MM.1S (cell line): ENCODE measurements at regions not wholly inside any gene's neighbourhood (a gene's known extent, or its start where the extent isn't known, plus 50 kb on each side); places are given as distances from the start of the nearest gene placed in this dataset.
A peak's percentile ranks its signal among the peaks of the same experiment; 100 is the strongest.

ENCODE experiments used
- DNase-seq: peaks from one replicate; pipeline ENCODE4 v3.0.0-alpha.2; 2015
- H2AFZ ChIP-seq: fragments of 300-600 bp; sonication (generic); 2 replicates; pipeline ENCODE4 v1.6.0; 2016; ENCODE audit warnings: antibody characterized with exemption, low read length
- H3F3A ChIP-seq: fragments of 300-600 bp; sonication (generic); 2 replicates; pipeline ENCODE4 v1.6.1; 2016; ENCODE audit warnings: mild to moderate bottlenecking, antibody characterized with exemption, low read length, moderate library complexity, mixed read lengths; ENCODE audit not compliant: insufficient read depth
- H3K27ac ChIP-seq: fragments of 300-600 bp; sonication (generic); 2 replicates; pipeline ENCODE4 v1.5.1; 2016; ENCODE audit warnings: mild to moderate bottlenecking, low read length
- H3K27me3 ChIP-seq: fragments of 300-600 bp; sonication (generic); replicated peaks from 2 replicates; pipeline ENCODE4 v1.6.0; 2016; ENCODE audit warnings: low read length; ENCODE audit not compliant: insufficient read depth
- H3K36me3 ChIP-seq: fragments of 300-600 bp; sonication (generic); replicated peaks from 2 replicates; pipeline ENCODE4 v1.6.1; 2016; ENCODE audit warnings: mild to moderate bottlenecking, low read length, mixed read lengths; ENCODE audit not compliant: insufficient read depth
- H3K4me1 ChIP-seq: fragments of 300-600 bp; sonication (generic); 2 replicates; pipeline ENCODE4 v1.6.1; 2016; ENCODE audit warnings: low read length, mixed read lengths
- H3K4me2 ChIP-seq: fragments of 300-600 bp; sonication (generic); 2 replicates; pipeline ENCODE4 v1.6.0; 2016; ENCODE audit warnings: low read depth, low read length
- H3K4me3 ChIP-seq: fragments of 300-600 bp; sonication (generic); 2 replicates; pipeline ENCODE4 v1.5.1; 2016; ENCODE audit warnings: low read length, mixed read lengths
- H3K79me2 ChIP-seq: fragments of 300-600 bp; sonication (generic); 2 replicates; pipeline ENCODE4 v1.6.1; 2016; ENCODE audit warnings: mixed run types, low read length, mixed read lengths
- H3K9ac ChIP-seq: fragments of 300-600 bp; sonication (generic); 2 replicates; pipeline ENCODE4 v1.6.1; 2016; ENCODE audit warnings: low read length, mixed read lengths
- H3K9me2 ChIP-seq: fragments of 300-600 bp; sonication (generic); replicated peaks from 2 replicates; pipeline ENCODE4 v1.6.1; 2016; ENCODE audit warnings: mild to moderate bottlenecking, low read length, mixed read lengths; ENCODE audit not compliant: insufficient read depth
- H3K9me3 ChIP-seq: fragments of 300-600 bp; sonication (generic); replicated peaks from 2 replicates; pipeline ENCODE4 v1.6.1; 2016; ENCODE audit warnings: mild to moderate bottlenecking, low read length, mixed read lengths; ENCODE audit not compliant: insufficient read depth
- H4K20me1 ChIP-seq: fragments of 300-600 bp; sonication (generic); 2 replicates; pipeline ENCODE4 v1.6.1; 2016; ENCODE audit warnings: mild to moderate bottlenecking, low read length, moderate library complexity, mixed read lengths; ENCODE audit not compliant: insufficient read depth
- CTCF ChIP-seq: fragments of 300-600 bp; sonication (generic); IDR thresholded peaks from 2 replicates; pipeline ENCODE4 v1.5.1; 2016; ENCODE audit warnings: antibody characterized with exemption, low read length, mixed read lengths
- EZH2 ChIP-seq: fragments of 300-600 bp; sonication (generic); optimal IDR thresholded peaks from 2 replicates; pipeline ENCODE3; 2017; ENCODE audit warnings: low read depth, mild to moderate bottlenecking, antibody characterized with exemption, low read length, mixed read lengths
- EZH2phosphoT487 ChIP-seq: fragments of 300-600 bp; sonication (generic); IDR thresholded peaks from 2 replicates; pipeline ENCODE4 v1.6.1; 2018; ENCODE audit warnings: antibody characterized with exemption, low read length

- H3K79me2 ChIP-seq: no peaks in the 10 kb centered on the region
- H4K20me1 ChIP-seq: no peaks in the 10 kb centered on the region
- peak overlapping the region; percentile 19; the same call in 1 of the 2 replicates for H2AFZ ChIP-seq
- no peak for TF ChIP-seq CTCF
- no peak for TF ChIP-seq EZH2
- TF ChIP-seq EZH2phosphoT487: no peak
- H3K4me1 ChIP-seq: no peaks in the 10 kb centered on the region
- no peaks in the 10 kb centered on the region for H3K9me2 ChIP-seq
- H3F3A ChIP-seq: no peaks in the 10 kb centered on the region
- DNase-seq: peak; percentile 50
- H3K4me3 ChIP-seq: no peak overlapping the region
- H3K27me3 ChIP-seq: no peaks in the 10 kb centered on the region
- no peaks in the 10 kb centered on the region for H3K9me3 ChIP-seq
- H3K36me3 ChIP-seq: no peaks in the 10 kb centered on the region
- H3K4me2 ChIP-seq: no peak overlapping the region
- no peak overlapping the region for H3K27ac ChIP-seq
- H3K9ac ChIP-seq: no peak overlapping the region
Observed at GRCh38 chr3:180223268-180223667, 186.5 kb upstream of the PEX5L start.

DNA sequence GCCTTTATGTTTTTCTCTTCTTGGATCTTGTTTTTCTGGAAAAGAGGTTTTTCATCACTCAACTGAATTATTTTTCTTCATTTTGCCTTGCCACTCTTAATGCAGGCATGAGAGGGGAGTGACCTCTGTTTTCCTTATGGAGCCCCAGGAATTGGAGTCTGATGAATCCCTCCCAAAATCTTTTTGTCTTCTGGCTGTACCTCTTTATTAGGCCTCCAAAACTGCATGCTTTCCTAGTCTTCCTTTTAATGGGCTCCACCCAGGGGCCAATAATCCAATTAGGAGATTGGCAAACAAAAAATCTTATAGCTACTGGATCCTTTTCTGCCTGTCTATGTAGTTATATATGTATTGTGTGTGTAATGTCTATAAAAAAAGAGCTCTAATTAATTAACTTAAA lies 192.4 kb upstream of the PEX5L start:
- TF ChIP-seq EZH2 (no peak), CTCF (no peak), EZH2phosphoT487 (no peak)
- H3K27me3 ChIP-seq: no peaks in the 10 kb centered on the region
- no peak overlapping the region for H3K4me3 ChIP-seq
- no peaks in the 10 kb centered on the region for H4K20me1 ChIP-seq
- H3K9me2 ChIP-seq: no peaks in the 10 kb centered on the region
- H3F3A ChIP-seq: no peaks in the 10 kb centered on the region
- H3K36me3 ChIP-seq: no peaks in the 10 kb centered on the region
- H3K27ac ChIP-seq: no peak overlapping the region
- no peaks in the 10 kb centered on the region for H3K79me2 ChIP-seq
- H3K4me2 ChIP-seq: no peak overlapping the region
- H3K4me1 ChIP-seq: no peaks in the 10 kb centered on the region
- H2AFZ ChIP-seq: no peak overlapping the region
- H3K9ac ChIP-seq: no peak overlapping the region
- no peak for DNase-seq
- H3K9me3 ChIP-seq: no peaks in the 10 kb centered on the region

DNA sequence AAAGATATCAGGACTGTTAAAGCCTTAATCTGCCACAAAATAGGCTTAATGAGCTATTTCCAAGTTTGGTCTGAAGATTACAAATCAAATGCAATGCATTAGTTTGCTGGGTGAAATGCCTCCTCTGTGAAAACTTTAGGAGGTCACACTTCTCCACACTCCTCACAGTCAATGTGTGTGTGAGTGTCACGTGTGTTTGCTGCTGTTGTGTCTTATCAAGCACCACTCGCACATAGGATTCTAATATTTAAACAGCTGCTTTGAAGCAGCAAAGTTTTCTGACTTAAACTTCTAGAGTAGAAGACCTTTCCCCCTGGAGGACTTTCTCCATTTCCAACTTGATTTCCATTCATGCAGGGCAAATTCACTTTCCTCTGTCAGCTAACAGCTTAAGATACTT lies 203.2 kb upstream of the PEX5L start:
- Histone ChIP-seq H3K4me1 (no peaks in the 10 kb centered on the region), H2AFZ (no peak overlapping the region), H3K27me3 (no peaks in the 10 kb centered on the region), H3K9me3 (no peaks in the 10 kb centered on the region), H3K9me2 (no peaks in the 10 kb centered on the region), H3K36me3 (no peaks in the 10 kb centered on the region), H3K4me3 (no peak overlapping the region), H3K79me2 (no peaks in the 10 kb centered on the region), H3K27ac (no peak overlapping the region), H3K9ac (no peak overlapping the region), H3F3A (no peaks in the 10 kb centered on the region), H4K20me1 (no peaks in the 10 kb centered on the region), H3K4me2 (no peak overlapping the region)
- TF ChIP-seq CTCF: no peak
- no peak for TF ChIP-seq EZH2phosphoT487
- no peak for TF ChIP-seq EZH2
- no peak for DNase-seq
